NCI-H146 (cell line): ENCODE measurements at regions not wholly inside any gene's neighbourhood (a gene's known extent, or its start where the extent isn't known, plus 50 kb on each side); places are given as distances from the start of the nearest gene placed in this dataset.

Experiments
- DNase-seq: peaks from one replicate; lab custom pipeline; 2025; lab: John Stamatoyannopoulos, UW

- DNase-seq, result no peak
Measured at GRCh38 chr11:120061036-120061760, 76.7 kb downstream of the TRIM29 start.

GRCh38 chr11:120060512-120060911, 77.4 kb downstream of the TRIM29 start:
- no peak for DNase-seq

- DNase-seq, result no peak
Measured at GRCh38 chr11:120058931-120059330, 79.0 kb downstream of the TRIM29 start.

- no peak for DNase-seq
Measured at GRCh38 chr11:120057595-120058581, 80.0 kb downstream of the TRIM29 start.

GRCh38 chr11:120057028-120057330, 80.9 kb downstream of the TRIM29 start:
- DNase-seq, result no peak

- DNase-seq, result no peak
Measured at GRCh38 chr11:120056301-120057027, 81.4 kb downstream of the TRIM29 start.

GRCh38 chr11:120055646-120056045, 82.3 kb downstream of the TRIM29 start:
- no peak for DNase-seq

GRCh38 chr11:120054753-120055045, 83.2 kb downstream of the TRIM29 start:
- no peak for DNase-seq

GRCh38 chr11:120054016-120054752, 83.7 kb downstream of the TRIM29 start:
- DNase-seq, result no peak

GRCh38 chr11:120052196-120052775, 85.6 kb downstream of the TRIM29 start:
- no peak for DNase-seq

- DNase-seq, result no peak
Measured at GRCh38 chr11:120044011-120044675, 93.8 kb downstream of the TRIM29 start.

- no peak for DNase-seq
Measured at GRCh38 chr11:120043328-120043945, 94.5 kb downstream of the TRIM29 start.

GRCh38 chr11:120041625-120042024, 96.3 kb downstream of the TRIM29 start:
- no peak for DNase-seq

- no peak for DNase-seq
Measured at GRCh38 chr11:120040151-120040840, 97.6 kb downstream of the TRIM29 start.

- no peak for DNase-seq
Measured at GRCh38 chr11:120039039-120039438, 98.9 kb downstream of the TRIM29 start.

- DNase-seq, result no peak
Measured at GRCh38 chr11:120037111-120037510, 100.8 kb downstream of the TRIM29 start.

- no peak for DNase-seq
Measured at GRCh38 chr11:120035756-120036155, 102.2 kb downstream of the TRIM29 start.

GRCh38 chr11:120034881-120035630, 102.9 kb downstream of the TRIM29 start:
- DNase-seq, result no peak

GRCh38 chr11:120034176-120034875, 103.6 kb downstream of the TRIM29 start:
- DNase-seq, result peak; percentile 23
